AG04449 (cell line): ENCODE measurements at regions not wholly inside any gene's neighbourhood (a gene's known extent, or its start where the extent isn't known, plus 50 kb on each side); places are given as distances from the start of the nearest gene placed in this dataset.

Experiments used
- CTCF ChIA-PET: fragments of 350-600 bp; formaldehyde crosslinking; extraction: SDS; loops from one replicate; lab custom pipeline; 2021; ENCODE audit warnings: antibody characterized with exemption; lab: Yijun Ruan, JAX
- POLR2A ChIA-PET: fragments of 400-600, 350-600 bp; formaldehyde crosslinking; extraction: SDS; loops from one replicate; lab custom pipeline; 2020; ENCODE audit warnings: antibody characterized with exemption, inconsistent platforms; lab: Yijun Ruan, JAX
- DNase-seq: peaks from one replicate; pipeline ENCODE4 v3.0.0-alpha.2; 2010; ENCODE audit warnings: low read depth, low spot score
- H3K4me3 ChIP-seq: 2 replicates; pipeline ENCODE4 v1.5.1; 2011; ENCODE audit warnings: low read depth, mild to moderate bottlenecking, control low read depth, low read length
- CTCF ChIP-seq: IDR thresholded peaks from one replicate; pipeline ENCODE4 v1.5.1; 2011; ENCODE audit warnings: mild to moderate bottlenecking, moderate library complexity, low read length, control low read depth, inconsistent platforms; ENCODE audit not compliant: insufficient read depth; ENCODE audit errors: missing control alignments

GRCh38 chr6:44029444-44030185 is 97.6 kb downstream of the MRPL14 start:
- ChIA-PET POLR2A (interaction anchor here (1.5 kb wide), 1 partner anchor 19 kb away, joined by 4 read pairs; no protein-coding TSS in a partner anchor), CTCF (interaction anchor here (1.0 to 1.6 kb wide), 3 partner anchors 10 to 45 kb away, joined by 3 to 5 read pairs (median 4); no protein-coding TSS in a partner anchor)
- TF ChIP-seq CTCF, result no peak
- no peak overlapping the region for H3K4me3 ChIP-seq
- no peak for DNase-seq

- DNase-seq, result no peak
- POLR2A ChIA-PET, result interaction anchor here (0.6 to 1.5 kb wide), 2 partner anchors 18 to 241 kb away, joined by 3 to 4 read pairs; no protein-coding TSS in a partner anchor
These were observed 98.4 kb downstream of the MRPL14 start for GRCh38 chr6:44028789-44029310.

GRCh38 chr6:44025226-44025625 is 102.0 kb downstream of the MRPL14 start:
- no peak for DNase-seq

More at GRCh38 chr6:44028789-44029310, 98.4 kb downstream of the MRPL14 start:
- no peak overlapping the region for H3K4me3 ChIP-seq
- TF ChIP-seq CTCF, result peak; percentile 11
- CTCF ChIA-PET, result interaction anchor here (0.8 to 1.6 kb wide), 5 partner anchors 9 to 260 kb away, joined by 3 to 5 read pairs (median 4); no protein-coding TSS in a partner anchor

GRCh38 chr6:44024574-44025219 is 102.6 kb downstream of the MRPL14 start:
- no peak for DNase-seq
- TF ChIP-seq CTCF, result no peak
- no peak overlapping the region for H3K4me3 ChIP-seq
- CTCF ChIA-PET, result interaction anchor here (0.7 to 1.8 kb wide), 4 partner anchors 9 to 256 kb away, joined by 3 to 5 read pairs (median 3); partner anchors contain the start of gene VEGFA
- POLR2A ChIA-PET, result no interaction called here

More at GRCh38 chr6:44025226-44025625, 102.0 kb downstream of the MRPL14 start:
- CTCF ChIA-PET, result interaction anchor here (0.7 to 1.8 kb wide), 3 partner anchors 9 to 256 kb away, joined by 3 to 5 read pairs (median 3); no protein-coding TSS in a partner anchor
- TF ChIP-seq CTCF, result no peak
- POLR2A ChIA-PET, result no interaction called here
- H3K4me3 ChIP-seq, result no peak overlapping the region

GRCh38 chr6:44023586-44024454 is 103.4 kb downstream of the MRPL14 start:
- CTCF ChIA-PET, result interaction anchor here (1.0 to 1.8 kb wide), 4 partner anchors 10 to 254 kb away, joined by 3 to 5 read pairs (median 3); partner anchors contain the start of gene VEGFA
- no peak for TF ChIP-seq CTCF
- no peak for DNase-seq
- H3K4me3 ChIP-seq, result no peak overlapping the region
- POLR2A ChIA-PET, result no interaction called here
